Glomerular visceral epithelial cell (primary cell): ENCODE measurements at regions not wholly inside any gene's neighbourhood (a gene's known extent, or its start where the extent isn't known, plus 50 kb on each side); places are given as distances from the start of the nearest gene placed in this dataset.
A peak's percentile ranks its signal among the peaks of the same experiment; 100 is the strongest.
"Not testable (repeated sequence)": the region's sequence is repeated elsewhere in the genome, so short reads cannot be mapped to it uniquely, and the experiment has no call there.

ENCODE experiments used
- DNase-seq: peaks from one replicate; pipeline ENCODE4 v3.0.0-alpha.2; 2016; ENCODE audit errors: extremely low spot score

- no peak for DNase-seq
Observed at GRCh38 chr5:66234241-66234640, 90.1 kb downstream of the SREK1 start.

- DNase-seq: no peak
Observed at GRCh38 chr5:66238435-66238834, 94.3 kb downstream of the SREK1 start.

GRCh38 chr5:66239034-66239433 lies 94.9 kb downstream of the SREK1 start:
- no peak for DNase-seq

- DNase-seq: no peak
Observed at GRCh38 chr5:66241136-66241825, 97.2 kb downstream of the SREK1 start.

- DNase-seq: no peak
Observed at GRCh38 chr5:66242050-66242715, 98.1 kb downstream of the SREK1 start.

- no peak for DNase-seq
Observed at GRCh38 chr5:66246608-66247007, 102.5 kb downstream of the SREK1 start.

- DNase-seq: peak; percentile 22
Observed at GRCh38 chr5:66247176-66247960, 103.3 kb downstream of the SREK1 start.

GRCh38 chr5:66248874-66249273 lies 104.8 kb downstream of the SREK1 start:
- DNase-seq: no peak

GRCh38 chr5:66249920-66250319 lies 105.8 kb downstream of the SREK1 start:
- no peak for DNase-seq

- DNase-seq: no peak
Observed at GRCh38 chr5:66252849-66253248, 108.7 kb downstream of the SREK1 start.

- DNase-seq: no peak
Observed at GRCh38 chr5:66255714-66256113, 111.6 kb downstream of the SREK1 start.

GRCh38 chr5:66273121-66273520 lies 129.0 kb downstream of the SREK1 start:
- no peak for DNase-seq

GRCh38 chr5:66276986-66277385 lies 132.9 kb downstream of the SREK1 start:
- DNase-seq: no peak

- DNase-seq: no peak
Observed at GRCh38 chr5:66277981-66278380, 133.9 kb downstream of the SREK1 start.

GRCh38 chr5:66281294-66281693 lies 137.2 kb downstream of the SREK1 start:
- DNase-seq: no peak

GRCh38 chr5:66284588-66285342 lies 140.7 kb downstream of the SREK1 start:
- no peak for DNase-seq

GRCh38 chr5:66285343-66285922 lies 141.3 kb downstream of the SREK1 start:
- DNase-seq: no peak

GRCh38 chr5:66291771-66292170 lies 147.7 kb downstream of the SREK1 start:
- no peak for DNase-seq

GRCh38 chr5:66293851-66294250 lies 149.8 kb downstream of the SREK1 start:
- not testable (repeated sequence) for DNase-seq

GRCh38 chr5:66299463-66299862 lies 155.4 kb downstream of the SREK1 start:
- DNase-seq: no peak

GRCh38 chr5:66302344-66302743 lies 158.2 kb downstream of the SREK1 start:
- DNase-seq: no peak
